H1 (cell line): ENCODE measurements at regions not wholly inside any gene's neighbourhood (a gene's known extent, or its start where the extent isn't known, plus 50 kb on each side); places are given as distances from the start of the nearest gene placed in this dataset.

Experiments
- ATF2 ChIP-seq: IDR thresholded peaks from 2 replicates; pipeline ENCODE4 v1.6.1; 2012; ENCODE audit warnings: low read length, inconsistent platforms
- BCL11A ChIP-seq, 2 experiments: IDR thresholded peaks; one replicate each; pipeline ENCODE4 v1.6.1; 2011; ENCODE audit warnings: low read depth in 2 of 2, low read length in 2 of 2, mild to moderate bottlenecking in 2 of 2
- CBX5 ChIP-seq: fragments of 300-800, 300-1000 bp; sonication (generic); IDR thresholded peaks from 2 replicates; pipeline ENCODE4 v1.7.1; 2016; ENCODE audit warnings: antibody characterized with exemption, low read length, low read depth
- CTBP2 ChIP-seq: IDR thresholded peaks from 2 replicates; pipeline ENCODE4 v1.7.0; 2011; ENCODE audit warnings: borderline replicate concordance, mild to moderate bottlenecking, moderate library complexity, mixed read lengths, low read length; ENCODE audit not compliant: insufficient read depth, insufficient read length
- EZH2 ChIP-seq: fragments of 200-600 bp; sonication (generic); IDR thresholded peaks from 2 replicates; pipeline ENCODE4 v1.7.1; 2012; ENCODE audit warnings: low read depth, mild to moderate bottlenecking, moderate library complexity, low read length, inconsistent platforms; ENCODE audit not compliant: severe bottlenecking
- MAX ChIP-seq: IDR thresholded peaks from 2 replicates; pipeline ENCODE4 v1.6.1; 2012; ENCODE audit warnings: inconsistent platforms
- SP4 ChIP-seq: IDR thresholded peaks from 2 replicates; pipeline ENCODE4 v1.6.1; 2012; ENCODE audit warnings: low read length, inconsistent platforms

GRCh38 chr2:121031568-121032340, 253.2 kb downstream of the TFCP2L1 start (continued):
- no peak for TF ChIP-seq ATF2
- TF ChIP-seq CTBP2: no peak
- TF ChIP-seq SP4: no peak
- no peak for TF ChIP-seq BCL11A (IDR thresholded peaks at IDR 0.05; ENCODE audit: low read depth in 2 of 2, low read length in 2 of 2)
- no peak for TF ChIP-seq CBX5
- TF ChIP-seq MAX: no peak
- TF ChIP-seq EZH2: no peak
